Fibroblast of lung (primary cell): ENCODE measurements at regions not wholly inside any gene's neighbourhood (a gene's known extent, or its start where the extent isn't known, plus 50 kb on each side); places are given as distances from the start of the nearest gene placed in this dataset.

ENCODE experiments used
- DNase-seq, 2 donors: peaks; one replicate each; pipeline versions ENCODE4 v3.0.0 to v3.0.0-alpha.2; 2010; ENCODE audit warnings: low read depth in 2 of 2
- H2AFZ ChIP-seq: 2 replicates; pipeline ENCODE4 v1.5.1; 2012; ENCODE audit warnings: low read length, control low read depth, inconsistent platforms
- H3K27ac ChIP-seq: 2 replicates; pipeline ENCODE4 v1.5.1; 2011; ENCODE audit warnings: low read length, control low read depth; ENCODE audit not compliant: insufficient read depth
- H3K27me3 ChIP-seq: 2 replicates; pipeline ENCODE4 v1.5.1; 2011; ENCODE audit warnings: mild to moderate bottlenecking, low read length; ENCODE audit not compliant: control insufficient read depth, insufficient read depth
- H3K36me3 ChIP-seq: 2 replicates; pipeline ENCODE4 v1.5.1; 2011; ENCODE audit warnings: low read length; ENCODE audit not compliant: control insufficient read depth, insufficient read depth
- H3K4me1 ChIP-seq: 2 replicates; pipeline ENCODE4 v1.5.1; 2011; ENCODE audit warnings: low read length; ENCODE audit not compliant: control insufficient read depth, insufficient read depth; ENCODE audit errors: extremely low read depth
- H3K4me2 ChIP-seq: 2 replicates; pipeline ENCODE4 v1.5.1; 2011; ENCODE audit warnings: low read length, control low read depth; ENCODE audit not compliant: insufficient read depth; ENCODE audit errors: extremely low read depth
- H3K4me3 ChIP-seq, 4 experiments: fragments of 200-600 bp in 1 of 4; sonication (generic) in 1 of 4; replicated peaks in 1 of 4; 2 replicates each; pipeline ENCODE4 v1.5.1; 2011 to 2016; ENCODE audit warnings: low read length in 4 of 4, low read depth in 3 of 4, mild to moderate bottlenecking in 3 of 4, control low read depth in 2 of 4, inconsistent platforms in 1 of 4, mixed read lengths in 1 of 4; ENCODE audit not compliant: insufficient read depth in 1 of 4; ENCODE audit errors: control extremely low read depth in 1 of 4
- H3K79me2 ChIP-seq: 2 replicates; pipeline ENCODE4 v1.5.1; 2012; ENCODE audit warnings: mild to moderate bottlenecking, low read length, inconsistent platforms; ENCODE audit not compliant: control insufficient read depth, insufficient read depth
- H3K9ac ChIP-seq: 2 replicates; pipeline ENCODE4 v1.5.1; 2011; ENCODE audit warnings: mild to moderate bottlenecking, low read length, control low read depth; ENCODE audit not compliant: insufficient read depth
- H3K9me3 ChIP-seq: 2 replicates; pipeline ENCODE4 v1.5.1; 2012; ENCODE audit warnings: low read depth, low read length; ENCODE audit not compliant: control insufficient read depth, insufficient read depth
- H4K20me1 ChIP-seq: 2 replicates; pipeline ENCODE4 v1.5.1; 2011; ENCODE audit warnings: low read length; ENCODE audit not compliant: control insufficient read depth, insufficient read depth; ENCODE audit errors: extremely low read depth
- EZH2 ChIP-seq: IDR thresholded peaks from 2 replicates; pipeline ENCODE4 v1.5.1; 2012; ENCODE audit warnings: low read length, control low read depth, mild to moderate bottlenecking; ENCODE audit errors: missing control alignments
- TF ChIP-seq, protein P1 (sequence below), 2 donors: IDR thresholded peaks in 1 of 2; conservative IDR thresholded peaks in 1 of 2; 1 replicate in 1 of 2; 2 replicates in 1 of 2; pipeline ENCODE4 v1.5.1; 2011 to 2012; ENCODE audit warnings: low read length in 2 of 2, control low read depth in 1 of 2, inconsistent platforms in 1 of 2, low read depth in 1 of 2, mild to moderate bottlenecking in 1 of 2

GRCh38 chr2:18900691-18901141 is 311.3 kb upstream of the NT5C1B start:
- Histone ChIP-seq H3K4me2 (no peak overlapping the region), H2AFZ (no peak overlapping the region), H3K36me3 (no peaks in the 10 kb centered on the region), H3K4me3 (no peak overlapping the region), H4K20me1 (no peaks in the 10 kb centered on the region), H3K27ac (no peak overlapping the region), H3K27me3 (no peaks in the 10 kb centered on the region), H3K79me2 (no peaks in the 10 kb centered on the region), H3K9me3 (no peaks in the 10 kb centered on the region), H3K4me1 (peaks cover 10% of the 10 kb centered on the region), H3K9ac (no peak overlapping the region)
- no peak for TF ChIP-seq EZH2
- TF ChIP-seq, protein P1, sequence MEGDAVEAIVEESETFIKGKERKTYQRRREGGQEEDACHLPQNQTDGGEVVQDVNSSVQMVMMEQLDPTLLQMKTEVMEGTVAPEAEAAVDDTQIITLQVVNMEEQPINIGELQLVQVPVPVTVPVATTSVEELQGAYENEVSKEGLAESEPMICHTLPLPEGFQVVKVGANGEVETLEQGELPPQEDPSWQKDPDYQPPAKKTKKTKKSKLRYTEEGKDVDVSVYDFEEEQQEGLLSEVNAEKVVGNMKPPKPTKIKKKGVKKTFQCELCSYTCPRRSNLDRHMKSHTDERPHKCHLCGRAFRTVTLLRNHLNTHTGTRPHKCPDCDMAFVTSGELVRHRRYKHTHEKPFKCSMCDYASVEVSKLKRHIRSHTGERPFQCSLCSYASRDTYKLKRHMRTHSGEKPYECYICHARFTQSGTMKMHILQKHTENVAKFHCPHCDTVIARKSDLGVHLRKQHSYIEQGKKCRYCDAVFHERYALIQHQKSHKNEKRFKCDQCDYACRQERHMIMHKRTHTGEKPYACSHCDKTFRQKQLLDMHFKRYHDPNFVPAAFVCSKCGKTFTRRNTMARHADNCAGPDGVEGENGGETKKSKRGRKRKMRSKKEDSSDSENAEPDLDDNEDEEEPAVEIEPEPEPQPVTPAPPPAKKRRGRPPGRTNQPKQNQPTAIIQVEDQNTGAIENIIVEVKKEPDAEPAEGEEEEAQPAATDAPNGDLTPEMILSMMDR (conservative IDR thresholded peaks at IDR 0.05 in 1 of 2, IDR thresholded peaks at IDR 0.05 in 1 of 2; ENCODE audit: low read depth in 1 of 2, low read length in 2 of 2): no peak
- DNase-seq: peak in 1 of 2 donors; percentile 65

GRCh38 chr2:18899725-18900124 is 310.4 kb upstream of the NT5C1B start:
- TF ChIP-seq, protein P1 (conservative IDR thresholded peaks at IDR 0.05 in 1 of 2, IDR thresholded peaks at IDR 0.05 in 1 of 2; ENCODE audit: low read depth in 1 of 2, low read length in 2 of 2): no peak
- no peak for TF ChIP-seq EZH2
- Histone ChIP-seq H3K27me3 (no peaks in the 10 kb centered on the region), H3K27ac (no peak overlapping the region), H3K36me3 (no peaks in the 10 kb centered on the region), H3K9ac (no peak overlapping the region), H3K79me2 (no peaks in the 10 kb centered on the region), H3K4me3 (no peak overlapping the region), H4K20me1 (no peaks in the 10 kb centered on the region), H2AFZ (no peak overlapping the region), H3K9me3 (no peaks in the 10 kb centered on the region), H3K4me2 (no peak overlapping the region), H3K4me1 (peaks cover 11% of the 10 kb centered on the region)
- no peak for DNase-seq

DNA sequence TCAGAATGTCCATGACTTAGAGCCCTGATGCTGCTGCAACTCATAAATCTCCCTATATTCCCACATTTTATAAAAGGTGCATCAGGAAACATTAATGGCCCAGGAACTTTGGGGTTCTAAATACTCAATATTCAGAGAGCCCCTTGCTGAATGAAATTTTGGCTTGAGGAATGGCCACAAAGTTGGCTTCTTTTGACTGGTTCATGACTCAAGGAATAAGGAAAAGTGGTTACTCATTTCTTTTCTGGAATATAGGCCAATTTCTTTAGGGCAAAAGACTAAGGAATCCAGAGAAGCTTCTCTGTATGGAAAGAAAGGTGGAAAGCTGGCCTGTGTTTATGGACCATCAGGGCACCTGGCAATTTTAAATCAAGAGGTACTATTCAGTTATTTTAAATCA is 308.9 kb upstream of the NT5C1B start:
- TF ChIP-seq, protein P1 (conservative IDR thresholded peaks at IDR 0.05 in 1 of 2, IDR thresholded peaks at IDR 0.05 in 1 of 2; ENCODE audit: low read depth in 1 of 2, low read length in 2 of 2): no peak
- no peak for TF ChIP-seq EZH2
- no peak for DNase-seq
- H3K27ac ChIP-seq: no peak overlapping the region
- peaks cover 11% of the 10 kb centered on the region for H3K4me1 ChIP-seq
- H3K36me3 ChIP-seq: no peaks in the 10 kb centered on the region
- H3K4me2 ChIP-seq: no peak overlapping the region
- H2AFZ ChIP-seq: no peak overlapping the region
- H3K4me3 ChIP-seq: no peak overlapping the region
- H3K9ac ChIP-seq: no peak overlapping the region
- no peaks in the 10 kb centered on the region for H4K20me1 ChIP-seq
- H3K9me3 ChIP-seq: no peaks in the 10 kb centered on the region
- H3K27me3 ChIP-seq: no peaks in the 10 kb centered on the region
- H3K79me2 ChIP-seq: no peaks in the 10 kb centered on the region
